Stimulated activated CD8-positive, alpha-beta memory T cell treated with anti-CD3 and anti-CD28 coated beads, Interleukin-7, amount 100 ng/mL, for 4 hours (primary cell): ENCODE measurements at regions not wholly inside any gene's neighbourhood (a gene's known extent, or its start where the extent isn't known, plus 50 kb on each side); places are given as distances from the start of the nearest gene placed in this dataset.
"Not testable (repeated sequence)": the region's sequence is repeated elsewhere in the genome, so short reads cannot be mapped to it uniquely, and the experiment has no call there.

Experiments used
- DNase-seq, 2 donors: peaks; one replicate each; pipeline ENCODE4 v3.0.0-alpha.2; 2020; ENCODE audit warnings: low read depth in 2 of 2

DNA sequence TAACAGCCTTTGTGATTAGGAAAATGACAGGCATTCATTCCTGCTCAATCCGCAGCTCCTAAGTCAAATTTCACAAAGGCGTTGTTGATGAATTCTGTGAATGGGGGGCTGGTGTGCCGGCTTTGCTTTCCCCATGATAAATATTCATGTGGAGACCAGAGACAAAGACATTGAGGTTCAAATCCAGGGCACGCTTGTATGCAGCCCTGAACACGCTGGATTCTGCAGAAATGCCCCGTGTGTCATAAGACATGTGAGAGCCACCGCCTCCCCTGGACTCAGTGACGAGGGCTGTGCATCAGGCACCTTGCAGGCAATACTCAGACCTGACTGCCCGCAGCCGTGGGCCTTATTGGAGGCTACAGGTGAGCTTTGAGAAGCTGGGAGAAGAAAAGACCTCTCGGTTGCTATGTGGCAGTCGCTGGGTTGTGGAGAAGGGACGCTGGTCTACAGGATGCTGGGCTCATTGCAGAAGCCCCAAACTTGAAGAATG is 906.2 kb downstream of the BRD1 start:
- no peak for DNase-seq

DNA sequence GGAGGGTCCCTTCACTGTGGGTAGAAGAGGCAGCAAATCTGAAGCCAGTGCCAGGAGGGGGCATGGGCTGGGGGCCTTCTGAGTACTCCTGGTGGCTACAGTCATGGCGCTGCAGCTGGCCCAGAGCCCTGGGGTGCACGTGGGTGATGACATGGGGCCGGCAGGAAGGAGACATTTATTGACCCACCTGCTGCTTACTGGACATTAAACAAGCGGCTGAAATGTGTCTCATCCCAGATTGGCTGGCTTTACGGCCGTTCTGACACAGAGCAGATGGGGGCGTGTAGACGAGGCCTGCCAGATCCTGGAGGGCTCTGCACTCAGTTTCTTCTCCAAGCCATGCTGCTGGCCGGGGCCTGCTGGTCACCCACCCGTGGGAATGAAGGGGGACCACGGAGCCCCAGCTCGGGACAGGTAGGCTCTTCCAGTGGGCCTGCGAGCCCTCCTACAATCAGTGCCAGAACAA is 906.9 kb downstream of the BRD1 start:
- DNase-seq: no peak

DNA sequence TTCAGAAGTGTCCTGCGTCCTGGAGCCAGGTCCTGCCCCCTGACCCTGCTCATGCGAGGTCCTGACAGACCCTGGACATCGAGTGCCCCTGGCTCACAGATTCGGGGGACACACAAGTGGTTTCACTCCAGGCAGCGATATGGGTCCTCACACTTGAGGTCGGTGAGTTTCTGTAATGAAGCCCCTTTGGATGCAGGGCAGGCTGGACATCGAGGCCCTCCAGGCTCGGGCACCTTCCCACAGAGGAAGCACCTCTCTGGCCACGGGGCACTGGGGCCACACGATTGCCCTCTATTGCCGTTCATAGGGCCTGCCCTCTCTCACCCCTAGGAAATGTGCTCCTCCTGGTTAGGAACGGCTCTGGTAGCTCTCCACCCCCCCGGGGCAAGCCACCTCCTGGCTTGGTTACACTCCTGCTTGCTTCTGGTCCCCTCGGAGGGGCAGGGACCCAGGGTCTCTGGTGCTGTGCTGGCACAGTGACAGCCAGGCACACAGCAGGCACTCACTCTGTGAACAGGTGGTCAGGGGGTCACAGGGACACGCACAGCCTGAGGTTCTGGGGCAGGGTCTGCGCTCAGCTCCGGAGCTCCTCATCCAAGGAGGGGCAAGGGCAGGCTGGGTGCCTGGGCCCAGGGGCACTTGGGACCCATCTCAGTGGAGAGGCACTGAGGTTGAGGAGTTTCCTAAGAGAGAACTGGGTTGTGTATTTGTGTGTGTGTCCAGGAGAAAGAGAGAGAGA is 907.7 kb downstream of the BRD1 start:
- no peak for DNase-seq

- no peak for DNase-seq
Observed at GRCh38 chr22:48919187-48919590, 908.5 kb downstream of the BRD1 start.

GRCh38 chr22:48918585-48919186 is 909.0 kb downstream of the BRD1 start:
- DNase-seq: no peak

- DNase-seq: not testable (repeated sequence)
Observed at GRCh38 chr22:48912356-48913066, 915.2 kb downstream of the BRD1 start.

DNA sequence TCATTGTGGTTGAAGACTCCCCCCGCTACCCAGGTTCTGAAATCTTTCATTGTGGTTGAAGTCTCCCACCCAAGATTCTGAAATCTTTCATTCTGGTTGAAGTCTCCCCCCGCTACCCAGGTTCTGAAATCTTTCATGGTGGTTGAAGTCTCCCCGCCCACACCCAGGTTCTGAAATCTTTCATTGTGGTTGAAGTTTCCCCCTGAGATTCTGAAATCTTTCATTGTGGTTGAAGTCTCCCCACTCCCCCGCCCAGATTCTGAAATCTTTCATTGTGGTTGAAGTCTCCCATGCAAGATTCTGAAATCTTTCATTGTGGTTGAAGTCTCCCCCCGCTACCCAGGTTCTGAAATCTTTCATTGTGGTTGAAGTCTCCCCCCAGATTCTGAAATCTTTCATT is 916.0 kb downstream of the BRD1 start:
- DNase-seq: peak; percentile 9 to 13

GRCh38 chr22:48911067-48911466 is 916.6 kb downstream of the BRD1 start:
- not testable (repeated sequence) for DNase-seq

GRCh38 chr22:48908547-48908946 is 919.1 kb downstream of the BRD1 start:
- DNase-seq: no peak

DNA sequence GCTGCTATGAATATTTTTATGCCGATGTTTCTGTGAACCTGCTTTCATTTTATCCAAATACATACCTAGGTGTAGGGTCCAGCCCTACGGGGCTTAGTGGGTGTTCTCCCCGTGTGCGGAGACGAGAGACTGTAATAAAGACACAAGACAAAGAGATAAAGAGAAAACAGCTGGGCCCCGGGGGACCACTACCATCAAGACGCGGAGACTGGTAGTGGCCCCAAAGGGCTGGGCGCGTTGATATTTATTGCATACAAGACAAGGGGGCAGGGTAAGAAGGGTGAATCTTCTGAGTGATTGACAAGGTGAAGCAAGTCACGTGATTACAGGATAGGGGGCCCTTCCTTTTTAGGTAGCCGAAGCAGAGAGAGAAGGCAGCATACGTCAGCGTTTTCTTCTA is 920.1 kb downstream of the BRD1 start:
- no peak for DNase-seq

- no peak for DNase-seq
Observed at GRCh38 chr22:48906216-48906835, 921.3 kb downstream of the BRD1 start.

GRCh38 chr22:48905206-48905975 is 922.3 kb downstream of the BRD1 start:
- no peak for DNase-seq

DNA sequence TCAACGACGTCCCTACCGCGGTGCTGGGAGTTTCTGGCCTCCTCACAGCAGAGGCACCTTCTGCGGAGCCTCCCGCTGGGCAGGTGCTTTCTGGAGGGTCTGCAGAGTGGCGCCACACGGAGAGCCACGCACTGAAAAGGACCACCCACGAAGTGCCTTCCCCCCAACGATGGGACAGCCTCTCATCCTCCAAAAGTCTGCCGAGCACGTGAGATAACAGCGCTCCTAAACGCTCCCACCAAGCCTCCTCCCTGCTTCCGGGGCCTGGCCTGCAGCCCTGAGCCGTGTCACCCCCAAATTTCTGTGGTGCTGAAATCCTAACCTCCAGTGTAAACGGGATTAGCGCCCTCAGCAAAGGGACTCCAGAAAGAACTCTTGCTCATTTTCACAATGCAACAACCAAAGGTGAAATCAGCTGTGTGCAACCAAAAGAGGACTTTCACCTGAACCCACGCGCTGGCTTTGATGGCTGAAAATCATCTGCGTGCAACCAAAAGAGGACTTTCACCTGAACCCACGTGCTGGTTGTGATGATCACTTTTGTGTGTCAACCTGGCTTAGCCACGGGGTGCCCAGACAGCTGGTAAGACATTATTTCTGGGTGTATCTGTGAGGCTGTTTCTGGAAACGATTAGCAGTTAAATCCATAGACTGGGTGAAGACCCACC is 924.6 kb downstream of the BRD1 start:
- DNase-seq: no peak

- DNase-seq: no peak
Observed at GRCh38 chr22:48902001-48902869, 925.4 kb downstream of the BRD1 start.

GRCh38 chr22:48901324-48901723 is 926.3 kb downstream of the BRD1 start:
- no peak for DNase-seq

GRCh38 chr22:48900626-48901025 is 927.0 kb downstream of the BRD1 start:
- DNase-seq: no peak

GRCh38 chr22:48900327-48900597 is 927.4 kb downstream of the BRD1 start:
- DNase-seq: no peak

GRCh38 chr22:48899523-48900326 is 927.9 kb downstream of the BRD1 start:
- no peak for DNase-seq

DNA sequence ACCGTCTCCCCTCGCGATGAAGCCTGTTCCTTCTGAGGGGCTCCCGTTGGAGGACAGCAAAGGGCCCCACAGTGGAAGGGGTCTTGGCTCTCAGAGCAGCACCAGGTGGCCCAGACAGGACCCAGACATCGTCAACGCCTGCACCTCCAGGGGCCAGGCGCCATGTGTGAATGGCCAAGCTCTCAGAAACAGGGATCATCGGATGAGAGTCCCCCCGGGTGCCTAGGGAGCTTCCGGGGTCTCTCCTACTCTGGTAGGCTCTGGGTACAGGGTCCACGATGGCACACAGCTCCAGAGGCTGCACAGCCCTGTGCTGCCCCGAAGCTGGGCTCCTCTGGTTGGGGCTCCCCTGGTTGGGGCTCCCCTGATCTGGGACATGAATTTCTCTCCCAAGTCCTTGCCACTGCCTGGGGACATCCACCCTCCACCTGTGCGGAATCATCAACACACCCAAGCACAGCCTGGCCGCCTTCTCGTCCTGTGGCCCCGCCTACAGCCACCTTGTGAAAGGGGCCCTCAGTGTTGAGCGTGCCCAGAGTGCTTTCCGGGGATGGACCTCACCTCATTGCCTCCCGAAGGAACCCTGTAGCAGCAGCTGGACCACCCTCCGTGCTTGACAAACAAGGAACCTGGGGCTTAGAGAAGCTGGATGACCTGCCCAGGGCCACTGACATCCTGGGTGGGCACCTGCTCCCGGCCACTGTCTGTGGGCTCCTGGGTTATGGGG is 929.0 kb downstream of the BRD1 start:
- no peak for DNase-seq
